Superior temporal gyrus (tissue), 1 donor: ENCODE measurements at regions not wholly inside any gene's neighbourhood (a gene's known extent, or its start where the extent isn't known, plus 50 kb on each side); places are given as distances from the start of the nearest gene placed in this dataset.
A peak's percentile ranks its signal among the peaks of the same experiment; 100 is the strongest.
"Not testable (repeated sequence)": the region's sequence is repeated elsewhere in the genome, so short reads cannot be mapped to it uniquely, and the experiment has no call there.

Source experiments
- DNase-seq: peaks from one replicate; pipeline ENCODE4 v3.0.0-alpha.2; 2016; ENCODE audit errors: extremely low spot score

- DNase-seq: peak; percentile 42
These were observed 328.1 kb downstream of the HINT1 start for GRCh38 chr5:130836729-130837649.

- DNase-seq: not testable (repeated sequence)
These were observed 347.3 kb downstream of the HINT1 start for GRCh38 chr5:130817598-130818384.

- DNase-seq: no peak
These were observed 349.8 kb downstream of the HINT1 start for GRCh38 chr5:130815246-130815645.

GRCh38 chr5:130808691-130809090 lies 356.4 kb downstream of the HINT1 start:
- no peak for DNase-seq

- DNase-seq: no peak
These were observed 359.4 kb downstream of the HINT1 start for GRCh38 chr5:130805648-130806047.

- DNase-seq: no peak
These were observed 360.0 kb downstream of the HINT1 start for GRCh38 chr5:130805036-130805435.

GRCh38 chr5:130801963-130802362 lies 363.1 kb downstream of the HINT1 start:
- DNase-seq: no peak

GRCh38 chr5:130799015-130799414 lies 366.0 kb downstream of the HINT1 start:
- no peak for DNase-seq

- no peak for DNase-seq
These were observed 367.8 kb downstream of the HINT1 start for GRCh38 chr5:130797303-130797702.

GRCh38 chr5:130796902-130797301 lies 368.2 kb downstream of the HINT1 start:
- no peak for DNase-seq

GRCh38 chr5:130796032-130796431 lies 369.0 kb downstream of the HINT1 start:
- no peak for DNase-seq

GRCh38 chr5:130795037-130795436 lies 370.0 kb downstream of the HINT1 start:
- DNase-seq: no peak

GRCh38 chr5:130777794-130778193 lies 387.3 kb downstream of the HINT1 start:
- DNase-seq: no peak

GRCh38 chr5:130773813-130774212 lies 391.2 kb downstream of the HINT1 start:
- DNase-seq: no peak

- DNase-seq: no peak
These were observed 403.0 kb downstream of the HINT1 start for GRCh38 chr5:130762031-130762430.

GRCh38 chr5:130759061-130759460 lies 406.0 kb downstream of the HINT1 start:
- no peak for DNase-seq

- no peak for DNase-seq
These were observed 417.5 kb downstream of the HINT1 start for GRCh38 chr5:130747556-130747955.

- DNase-seq: not testable (repeated sequence)
These were observed 418.4 kb downstream of the HINT1 start for GRCh38 chr5:130746641-130747040.

GRCh38 chr5:130743092-130743491 lies 422.0 kb downstream of the HINT1 start:
- no peak for DNase-seq

GRCh38 chr5:130740047-130740569 lies 424.9 kb downstream of the HINT1 start:
- DNase-seq: no peak

GRCh38 chr5:130731839-130732238 lies 433.2 kb downstream of the HINT1 start:
- DNase-seq: no peak

GRCh38 chr5:130729541-130729940 lies 435.5 kb downstream of the HINT1 start:
- peak; percentile 48 for DNase-seq
